ENCODE measurements at regions not wholly inside any gene's neighbourhood (a gene's known extent, or its start where the extent isn't known, plus 50 kb on each side); places are given as distances from the start of the nearest gene placed in this dataset.

- TF ChIP-seq POLR2A (IDR thresholded peaks at IDR 0.05) (no peak), CTCF (IDR thresholded peaks at IDR 0.05) (no peak), POLR2AphosphoS5 (IDR thresholded peaks at IDR 0.05) (no peak)
Observed at GRCh38 chr1:3988431-3988830, 88.4 kb upstream of the C1orf174 start.
